Transverse colon (tissue), 4 donors: ENCODE measurements at regions not wholly inside any gene's neighbourhood (a gene's known extent, or its start where the extent isn't known, plus 50 kb on each side); places are given as distances from the start of the nearest gene placed in this dataset.
"Not testable (repeated sequence)": the region's sequence is repeated elsewhere in the genome, so short reads cannot be mapped to it uniquely, and the experiment has no call there.

Experiments
- DNase-seq: peaks from one replicate; pipeline ENCODE4 v3.0.0-alpha.2; 2019
- H3K27ac ChIP-seq, 4 donors: fragments of 200-600 bp; sonication (generic); 2 replicates each; pipeline ENCODE4 v1.5.1; 2016 to 2018; ENCODE audit warnings: inconsistent platforms in 4 of 4
- H3K27me3 ChIP-seq: fragments of 200-600 bp; sonication (generic); 2 replicates; pipeline ENCODE4 v1.5.1; 2017; ENCODE audit warnings: inconsistent platforms
- H3K36me3 ChIP-seq, 4 donors: fragments of 200-600 bp; sonication (generic); 2 replicates each; pipeline ENCODE4 v1.5.1; 2017 to 2019; ENCODE audit warnings: inconsistent platforms in 4 of 4
- H3K4me1 ChIP-seq, 4 donors: fragments of 200-600 bp; sonication (generic); 2 replicates each; pipeline ENCODE4 v1.5.1; 2017 to 2020; ENCODE audit warnings: inconsistent platforms in 4 of 4
- H3K4me3 ChIP-seq, 4 donors: fragments of 200-600 bp; sonication (generic); 1 replicate in 1 of 4; 2 replicates in 3 of 4; pipeline versions ENCODE4 v1.5.1 to v1.6.1; 2017 to 2019; ENCODE audit warnings: inconsistent platforms in 4 of 4
- H3K9me3 ChIP-seq, 2 donors: fragments of 200-600 bp; sonication (generic); 2 replicates each; pipeline ENCODE4 v1.5.1; 2017 to 2019; ENCODE audit warnings: inconsistent platforms in 2 of 2
- POLR2AphosphoS5 ChIP-seq, 3 donors: sonication (generic); formaldehyde crosslinking; IDR thresholded peaks; one replicate each; pipeline ENCODE4 v1.6.1; 2016; ENCODE audit warnings: antibody characterized with exemption in 3 of 3
- WGBS, 2 donors: methylation state at CpG; one replicate each; pipeline ENCODE4 v1.1.5; 2018; ENCODE audit warnings: low coverage in 1 of 2; 5-methylcytosine and 5-hydroxymethylcytosine counted together
- in situ Hi-C, 4 donors: fragments of 200-750 bp; cut with MboI; loops; one replicate each; pipeline versions ENCODE4 v1.15.0 to v1.15.1; 2017; ENCODE audit warnings: low sequenced_read_pairs in 3 of 4, low pct_ligation_motif_present in 1 of 4, low pct_unique_long_range_greater_than_20kb in 1 of 4
- intact Hi-C: fragments of 100-400 bp; cut with DNase I; formaldehyde crosslinking; loops from one replicate; pipeline ENCODE4 v1.15.1; 2023; ENCODE audit warnings: low total_unique reads

- DNase-seq, result peak; percentile 76
- H3K36me3 ChIP-seq, intact Hi-C loops, in situ Hi-C loops, H3K9me3 ChIP-seq, H3K4me3 ChIP-seq, H3K27me3 ChIP-seq: not testable (repeated sequence)
- Histone ChIP-seq H3K4me1 (peaks cover 0 to 10% (median 6%) of the 10 kb centered on the region in 4 donors), H3K27ac (peak overlapping the region; percentile 37 to 53 (median 44))
- 48% methylated on average over 6 of the region's 8 CpGs; no CpG with 5 or more reads in 1 of the 2 donors for WGBS, 2 donors
- peak; percentile 34 to 69 (median 61) for TF ChIP-seq POLR2AphosphoS5 (IDR thresholded peaks at IDR 0.05)
Observed at GRCh38 chr16:88238732-88239274, 144.0 kb upstream of the ZNF469 start.

GRCh38 chr16:88240118-88240517, 142.6 kb upstream of the ZNF469 start:
- H3K36me3 ChIP-seq, H3K27ac ChIP-seq, in situ Hi-C loops, DNase-seq, H3K27me3 ChIP-seq, H3K4me3 ChIP-seq, H3K9me3 ChIP-seq: not testable (repeated sequence)
- intact Hi-C loops, result loop anchor here (5.0 kb wide), 1 partner anchor 1253 kb away; no protein-coding TSS in a partner anchor
- WGBS, 2 donors, result 67 to 68% methylated on average over 5 to 7 of the region's 8 CpGs
- H3K4me1 ChIP-seq, result peaks cover 0 to 10% (median 6%) of the 10 kb centered on the region in 4 donors

GRCh38 chr16:88240776-88241175, 142.0 kb upstream of the ZNF469 start:
- H3K4me1 ChIP-seq, result peaks cover 0 to 14% (median 6%) of the 10 kb centered on the region in 4 donors
- WGBS, 2 donors, result 70% methylated on average over 11 of the region's 11 CpGs; no CpG with 5 or more reads in 1 of the 2 donors
- H3K27me3 ChIP-seq, DNase-seq, in situ Hi-C loops, H3K36me3 ChIP-seq, H3K9me3 ChIP-seq, H3K4me3 ChIP-seq, H3K27ac ChIP-seq: not testable (repeated sequence)
- intact Hi-C loops, result loop anchor here (5.0 kb wide), 1 partner anchor 1253 kb away; no protein-coding TSS in a partner anchor

- in situ Hi-C loops, H3K4me3 ChIP-seq, H3K9me3 ChIP-seq, H3K27me3 ChIP-seq, H3K36me3 ChIP-seq, DNase-seq: not testable (repeated sequence)
- Histone ChIP-seq H3K4me1 (peaks cover 0 to 17% (median 6%) of the 10 kb centered on the region in 4 donors), H3K27ac (peak overlapping the region in 1 of 4 donors; percentile 54)
- 69% methylated on average over 18 of the region's 19 CpGs; no CpG with 5 or more reads in 1 of the 2 donors for WGBS, 2 donors
- intact Hi-C loops, result loop anchor here (5.0 kb wide), 1 partner anchor 1254 kb away; no protein-coding TSS in a partner anchor
Observed at GRCh38 chr16:88241404-88242311, 141.1 kb upstream of the ZNF469 start.

- in situ Hi-C loops, H3K9me3 ChIP-seq, DNase-seq, H3K27me3 ChIP-seq, H3K4me3 ChIP-seq, H3K36me3 ChIP-seq: not testable (repeated sequence)
- 60 to 63% methylated on average over 4 to 17 of the region's 18 CpGs for WGBS, 2 donors
- Histone ChIP-seq H3K4me1 (peaks cover 0 to 17% (median 6%) of the 10 kb centered on the region in 4 donors), H3K27ac (peak overlapping the region in 3 of 4 donors; percentile 34 to 64 (median 54))
- intact Hi-C loops, result loop anchor here (5.0 kb wide), 1 partner anchor 1255 kb away; no protein-coding TSS in a partner anchor
Observed at GRCh38 chr16:88242312-88243295, 140.2 kb upstream of the ZNF469 start.

- H3K4me3 ChIP-seq, in situ Hi-C loops, H3K27ac ChIP-seq, H3K36me3 ChIP-seq, H3K9me3 ChIP-seq, DNase-seq, H3K27me3 ChIP-seq: not testable (repeated sequence)
- WGBS, 2 donors, result 85 to 94% methylated on average over 3 of the region's 3 CpGs
- peaks cover 0 to 10% (median 0%) of the 10 kb centered on the region in 4 donors for H3K4me1 ChIP-seq
- intact Hi-C loops, result loop anchor here (5.0 kb wide), 1 partner anchor 1257 kb away; no protein-coding TSS in a partner anchor
Observed at GRCh38 chr16:88243921-88244320, 138.8 kb upstream of the ZNF469 start.
